ENCODE measurements at regions not wholly inside any gene's neighbourhood (a gene's known extent, or its start where the extent isn't known, plus 50 kb on each side); places are given as distances from the start of the nearest gene placed in this dataset.

- TF ChIP-seq, protein P1, sequence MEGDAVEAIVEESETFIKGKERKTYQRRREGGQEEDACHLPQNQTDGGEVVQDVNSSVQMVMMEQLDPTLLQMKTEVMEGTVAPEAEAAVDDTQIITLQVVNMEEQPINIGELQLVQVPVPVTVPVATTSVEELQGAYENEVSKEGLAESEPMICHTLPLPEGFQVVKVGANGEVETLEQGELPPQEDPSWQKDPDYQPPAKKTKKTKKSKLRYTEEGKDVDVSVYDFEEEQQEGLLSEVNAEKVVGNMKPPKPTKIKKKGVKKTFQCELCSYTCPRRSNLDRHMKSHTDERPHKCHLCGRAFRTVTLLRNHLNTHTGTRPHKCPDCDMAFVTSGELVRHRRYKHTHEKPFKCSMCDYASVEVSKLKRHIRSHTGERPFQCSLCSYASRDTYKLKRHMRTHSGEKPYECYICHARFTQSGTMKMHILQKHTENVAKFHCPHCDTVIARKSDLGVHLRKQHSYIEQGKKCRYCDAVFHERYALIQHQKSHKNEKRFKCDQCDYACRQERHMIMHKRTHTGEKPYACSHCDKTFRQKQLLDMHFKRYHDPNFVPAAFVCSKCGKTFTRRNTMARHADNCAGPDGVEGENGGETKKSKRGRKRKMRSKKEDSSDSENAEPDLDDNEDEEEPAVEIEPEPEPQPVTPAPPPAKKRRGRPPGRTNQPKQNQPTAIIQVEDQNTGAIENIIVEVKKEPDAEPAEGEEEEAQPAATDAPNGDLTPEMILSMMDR (IDR thresholded peaks at IDR 0.05; ENCODE audit: insufficient read depth, low read length) = no peak
- TF ChIP-seq POLR2AphosphoS5 (IDR thresholded peaks at IDR 0.05; ENCODE audit: low read depth) = no peak
These were observed 101.6 kb downstream of the CPN2 start for GRCh38 chr3:194249323-194250097.

All from HL-60 (cell line).